HEK293T (cell line): ENCODE measurements at regions not wholly inside any gene's neighbourhood (a gene's known extent, or its start where the extent isn't known, plus 50 kb on each side); places are given as distances from the start of the nearest gene placed in this dataset.

ENCODE experiments used
- ARNT ChIP-seq: fragments of 450-650 bp; IDR thresholded peaks from 2 replicates; pipeline ENCODE4 v1.6.1; 2017; ENCODE audit warnings: mild to moderate bottlenecking
- BHLHE40 ChIP-seq: fragments of 450-650 bp; IDR thresholded peaks from 2 replicates; pipeline ENCODE4 v1.6.1; 2016; ENCODE audit warnings: mild to moderate bottlenecking, moderate library complexity, borderline replicate concordance
- CTBP1 ChIP-seq: fragments of 450-650 bp; IDR thresholded peaks from 2 replicates; pipeline ENCODE4 v1.6.1; 2016; ENCODE audit warnings: borderline replicate concordance
- ELF4 ChIP-seq: fragments of 450-650 bp; IDR thresholded peaks from 2 replicates; pipeline ENCODE4 v1.6.1; 2017; ENCODE audit warnings: antibody characterized with exemption
- FOXA1 ChIP-seq: fragments of 450-650 bp; IDR thresholded peaks from 2 replicates; pipeline ENCODE4 v1.6.1; 2016; ENCODE audit warnings: mild to moderate bottlenecking
- FOXK2 ChIP-seq: fragments of 450-650 bp; IDR thresholded peaks from 2 replicates; pipeline ENCODE4 v1.6.1; 2016; ENCODE audit warnings: mild to moderate bottlenecking
- FOXM1 ChIP-seq: fragments of 450-650 bp; IDR thresholded peaks from 2 replicates; pipeline ENCODE4 v1.6.1; 2017; ENCODE audit warnings: mild to moderate bottlenecking, borderline replicate concordance
- HDGF ChIP-seq: fragments of 450-650 bp; IDR thresholded peaks from 2 replicates; pipeline ENCODE4 v1.6.1; 2017; ENCODE audit warnings: antibody characterized with exemption, borderline replicate concordance
- L3MBTL2 ChIP-seq: fragments of 450-650 bp; conservative IDR thresholded peaks from 2 replicates; pipeline ENCODE4 v1.6.1; 2016; ENCODE audit warnings: mild to moderate bottlenecking
- NFRKB ChIP-seq: fragments of 450-650 bp; IDR thresholded peaks from 2 replicates; pipeline ENCODE4 v1.6.1; 2016; ENCODE audit warnings: mild to moderate bottlenecking, moderate library complexity
- PKNOX1 ChIP-seq: fragments of 450-650 bp; IDR thresholded peaks from 2 replicates; pipeline ENCODE4 v1.6.1; 2016
- SP1 ChIP-seq: fragments of 450-650 bp; IDR thresholded peaks from 2 replicates; pipeline ENCODE4 v1.6.1; 2017
- SUZ12 ChIP-seq: fragments of 450-650 bp; IDR thresholded peaks from 2 replicates; pipeline ENCODE4 v1.6.1; 2016; ENCODE audit warnings: mild to moderate bottlenecking
- TARDBP ChIP-seq: fragments of 450-650 bp; IDR thresholded peaks from 2 replicates; pipeline ENCODE4 v1.6.1; 2016

- TF ChIP-seq ARNT (no peak), SP1 (no peak), BHLHE40 (no peak), FOXM1 (no peak), HDGF (no peak), ELF4 (no peak), PKNOX1 (no peak), FOXK2 (no peak), NFRKB (no peak), FOXA1 (no peak), TARDBP (no peak), SUZ12 (no peak), L3MBTL2 (no peak), CTBP1 (no peak)
Measured at GRCh38 chr1:83747853-83748482, 251.0 kb downstream of the TTLL7 start.
